GM23338 (cell line): ENCODE measurements at regions not wholly inside any gene's neighbourhood (a gene's known extent, or its start where the extent isn't known, plus 50 kb on each side); places are given as distances from the start of the nearest gene placed in this dataset.

Experiments used
- CTCF ChIP-seq, 2 experiments: fragments of 200-600 bp in 1 of 2; sonication (generic) in 1 of 2; conservative IDR thresholded peaks; 2 replicates each; pipeline versions ENCODE4 v1.5.1 to v1.6.1; 2016 to 2017; ENCODE audit warnings: antibody characterized with exemption in 2 of 2, low read depth in 2 of 2, mild to moderate bottlenecking in 2 of 2, moderate library complexity in 1 of 2
- POLR2AphosphoS5 ChIP-seq: IDR thresholded peaks from 2 replicates; pipeline ENCODE4 v1.6.1; 2016; ENCODE audit warnings: antibody characterized with exemption, low read depth

- TF ChIP-seq CTCF (conservative IDR thresholded peaks at IDR 0.05; ENCODE audit: low read depth in 2 of 2) (no peak), POLR2AphosphoS5 (no peak)
Observed at GRCh38 chr20:22390543-22390903, 193.8 kb downstream of the FOXA2 start.
